Sigmoid colon (tissue), 6 donors: ENCODE measurements at regions not wholly inside any gene's neighbourhood (a gene's known extent, or its start where the extent isn't known, plus 50 kb on each side); places are given as distances from the start of the nearest gene placed in this dataset.
A peak's percentile ranks its signal among the peaks of the same experiment; 100 is the strongest.

ENCODE experiments used
- DNase-seq: peaks from one replicate; pipeline ENCODE4 v3.0.0-alpha.2; 2019
- H3K27ac ChIP-seq, 4 donors: fragments of 200-600 bp; sonication (generic); one replicate each; pipeline ENCODE4 v1.5.1; 2016 to 2019; ENCODE audit warnings: mild to moderate bottlenecking in 1 of 4
- H3K27me3 ChIP-seq, 3 donors: fragments of 200-600 bp; sonication (generic); one replicate each; pipeline ENCODE4 v1.5.1; 2019; ENCODE audit warnings: mild to moderate bottlenecking in 1 of 3
- H3K36me3 ChIP-seq, 4 donors: fragments of 200-600 bp; sonication (generic); one replicate each; pipeline ENCODE4 v1.5.1; 2016 to 2019
- H3K4me1 ChIP-seq, 4 donors: fragments of 200-600 bp; sonication (generic); one replicate each; pipeline ENCODE4 v1.5.1; 2017 to 2019
- H3K4me3 ChIP-seq, 4 donors: fragments of 200-600 bp; sonication (generic); one replicate each; pipeline ENCODE4 v1.5.1; 2017 to 2019; ENCODE audit warnings: mild to moderate bottlenecking in 2 of 4, moderate library complexity in 1 of 4
- H3K9me3 ChIP-seq, 4 donors: fragments of 200-600 bp in 3 of 4; sonication (generic) in 3 of 4; one replicate each; pipeline versions ENCODE4 v1.5.1 to v1.6.1; 2013 to 2019
- EP300 ChIP-seq, 4 donors: sonication (generic); formaldehyde crosslinking; IDR thresholded peaks; one replicate each; pipeline ENCODE4 v1.6.1; 2017; ENCODE audit warnings: antibody characterized with exemption in 4 of 4
- POLR2A ChIP-seq, 2 donors: fragments of 450-650 bp; IDR thresholded peaks; one replicate each; pipeline ENCODE4 v1.6.1; 2016; ENCODE audit warnings: antibody characterized with exemption in 2 of 2, mild to moderate bottlenecking in 2 of 2, moderate library complexity in 2 of 2
- POLR2AphosphoS5 ChIP-seq, 4 donors: sonication (generic); formaldehyde crosslinking; IDR thresholded peaks; one replicate each; pipeline ENCODE4 v1.6.1; 2017; ENCODE audit warnings: antibody characterized with exemption in 4 of 4
- WGBS, 2 donors: extraction: QIAGEN DNeasy Blood & Tissue Kit; methylation state at CpG; one replicate each; pipeline ENCODE4 v1.1.7; 2013; 5-methylcytosine and 5-hydroxymethylcytosine counted together
- intact Hi-C: fragments of 100-400 bp; cut with DNase I; formaldehyde crosslinking; loops from one replicate; pipeline ENCODE4 v1.15.1; 2023
- TF ChIP-seq, protein P1 (sequence below), 4 experiments: fragments of 450-650 bp in 3 of 4; fragments of 200-600 bp in 1 of 4; IDR thresholded peaks; one replicate each; pipeline ENCODE4 v1.5.1; 2016 to 2019; ENCODE audit warnings: antibody characterized with exemption in 4 of 4, mild to moderate bottlenecking in 3 of 4, moderate library complexity in 2 of 4
- donor health status: healthy with polysubstance abuse.
- donor health status: healthy.

DNA sequence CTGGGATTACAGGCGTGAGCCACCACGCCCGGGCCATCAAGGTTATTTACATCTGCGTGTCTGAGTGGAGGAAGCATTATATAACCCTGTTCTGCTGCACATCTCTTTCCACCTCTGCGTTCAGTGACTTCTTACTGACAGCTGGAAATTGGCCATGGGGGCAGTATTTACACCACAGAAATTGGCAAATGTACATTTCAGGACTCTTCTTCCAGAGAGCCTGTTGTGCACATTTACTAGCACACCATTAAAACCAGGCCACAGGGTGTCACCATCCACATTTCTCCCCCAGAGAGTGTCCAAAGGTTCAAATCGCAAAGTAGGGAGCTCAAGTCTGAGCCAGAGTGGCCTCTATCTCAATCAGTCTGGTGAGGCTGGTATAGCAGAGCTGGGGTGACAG lies 62.9 kb upstream of the SNX9 start:
- Histone ChIP-seq H3K27me3 (no peaks in the 10 kb centered on the region), H3K9me3 (no peaks in the 10 kb centered on the region), H3K4me3 (no peak overlapping the region), H3K27ac (peak overlapping the region in 2 of 4 donors; percentile 14 to 90), H3K4me1 (peaks cover 0 to 63% (median 47%) of the 10 kb centered on the region in 4 donors), H3K36me3 (no peaks in the 10 kb centered on the region)
- DNase-seq: no peak
- intact Hi-C loops: loop anchor here (10.0 kb wide), 1 partner anchor 435 kb away; the partner anchor contains the start of gene TMEM242
- TF ChIP-seq EP300 (IDR thresholded peaks at IDR 0.05) (no peak), POLR2A (IDR thresholded peaks at IDR 0.05) (no peak), POLR2AphosphoS5 (IDR thresholded peaks at IDR 0.05) (no peak)
- TF ChIP-seq, protein P1, sequence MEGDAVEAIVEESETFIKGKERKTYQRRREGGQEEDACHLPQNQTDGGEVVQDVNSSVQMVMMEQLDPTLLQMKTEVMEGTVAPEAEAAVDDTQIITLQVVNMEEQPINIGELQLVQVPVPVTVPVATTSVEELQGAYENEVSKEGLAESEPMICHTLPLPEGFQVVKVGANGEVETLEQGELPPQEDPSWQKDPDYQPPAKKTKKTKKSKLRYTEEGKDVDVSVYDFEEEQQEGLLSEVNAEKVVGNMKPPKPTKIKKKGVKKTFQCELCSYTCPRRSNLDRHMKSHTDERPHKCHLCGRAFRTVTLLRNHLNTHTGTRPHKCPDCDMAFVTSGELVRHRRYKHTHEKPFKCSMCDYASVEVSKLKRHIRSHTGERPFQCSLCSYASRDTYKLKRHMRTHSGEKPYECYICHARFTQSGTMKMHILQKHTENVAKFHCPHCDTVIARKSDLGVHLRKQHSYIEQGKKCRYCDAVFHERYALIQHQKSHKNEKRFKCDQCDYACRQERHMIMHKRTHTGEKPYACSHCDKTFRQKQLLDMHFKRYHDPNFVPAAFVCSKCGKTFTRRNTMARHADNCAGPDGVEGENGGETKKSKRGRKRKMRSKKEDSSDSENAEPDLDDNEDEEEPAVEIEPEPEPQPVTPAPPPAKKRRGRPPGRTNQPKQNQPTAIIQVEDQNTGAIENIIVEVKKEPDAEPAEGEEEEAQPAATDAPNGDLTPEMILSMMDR (IDR thresholded peaks at IDR 0.05): no peak
- WGBS, 2 donors: 64 to 88% methylated on average over 6 of the region's 6 CpGs

DNA sequence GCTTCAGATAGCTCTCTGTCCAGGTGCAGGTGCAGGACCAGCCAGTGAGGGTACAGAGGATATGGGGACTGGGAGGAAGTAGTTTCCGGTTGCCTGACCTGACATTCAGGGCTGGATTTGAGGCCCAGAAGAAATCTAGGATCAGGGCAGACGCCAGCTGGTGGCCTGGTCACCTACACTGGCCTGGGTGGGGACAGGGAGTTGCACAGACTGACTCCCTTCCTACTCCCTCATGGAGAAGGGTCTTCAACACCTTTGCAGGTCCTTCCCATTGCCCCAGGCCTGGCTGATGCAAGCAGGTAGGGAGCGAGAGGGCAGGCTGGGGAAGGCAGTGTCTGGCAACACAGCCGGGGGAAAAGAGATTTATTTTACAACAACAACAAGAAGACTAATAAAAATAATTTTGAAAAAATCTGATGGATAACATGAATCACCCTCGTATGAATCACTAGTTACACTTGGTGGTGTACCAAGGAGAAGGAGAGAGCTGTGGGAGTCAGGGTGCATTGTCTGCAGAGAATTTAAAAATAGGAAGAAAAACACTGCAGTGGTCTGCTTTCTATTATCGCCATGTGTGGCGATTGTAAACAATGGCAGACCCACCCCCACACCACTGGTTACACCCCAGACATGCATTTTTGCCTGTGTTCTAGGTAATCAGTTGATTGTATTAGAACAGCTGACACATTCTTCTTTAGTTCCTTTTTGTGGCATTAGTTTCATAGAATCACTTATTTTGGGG lies 62.3 kb upstream of the SNX9 start:
- no peak overlapping the region for H3K4me3 ChIP-seq
- no peaks in the 10 kb centered on the region for H3K27me3 ChIP-seq
- DNase-seq: no peak
- peak overlapping the region in 2 of 4 donors; percentile 14 to 90 for H3K27ac ChIP-seq
- no peaks in the 10 kb centered on the region for H3K9me3 ChIP-seq
- intact Hi-C loops: loop anchor here (10.0 kb wide), 1 partner anchor 436 kb away; the partner anchor contains the start of gene TMEM242
- TF ChIP-seq, protein P1 (IDR thresholded peaks at IDR 0.05): no peak
- TF ChIP-seq POLR2A (IDR thresholded peaks at IDR 0.05): no peak
- no peak for TF ChIP-seq POLR2AphosphoS5 (IDR thresholded peaks at IDR 0.05)
- no peak for TF ChIP-seq EP300 (IDR thresholded peaks at IDR 0.05)
- peaks cover 0 to 64% (median 49%) of the 10 kb centered on the region in 4 donors for H3K4me1 ChIP-seq
- 70 to 82% methylated on average over 7 of the region's 7 CpGs for WGBS, 2 donors
- no peaks in the 10 kb centered on the region for H3K36me3 ChIP-seq

DNA sequence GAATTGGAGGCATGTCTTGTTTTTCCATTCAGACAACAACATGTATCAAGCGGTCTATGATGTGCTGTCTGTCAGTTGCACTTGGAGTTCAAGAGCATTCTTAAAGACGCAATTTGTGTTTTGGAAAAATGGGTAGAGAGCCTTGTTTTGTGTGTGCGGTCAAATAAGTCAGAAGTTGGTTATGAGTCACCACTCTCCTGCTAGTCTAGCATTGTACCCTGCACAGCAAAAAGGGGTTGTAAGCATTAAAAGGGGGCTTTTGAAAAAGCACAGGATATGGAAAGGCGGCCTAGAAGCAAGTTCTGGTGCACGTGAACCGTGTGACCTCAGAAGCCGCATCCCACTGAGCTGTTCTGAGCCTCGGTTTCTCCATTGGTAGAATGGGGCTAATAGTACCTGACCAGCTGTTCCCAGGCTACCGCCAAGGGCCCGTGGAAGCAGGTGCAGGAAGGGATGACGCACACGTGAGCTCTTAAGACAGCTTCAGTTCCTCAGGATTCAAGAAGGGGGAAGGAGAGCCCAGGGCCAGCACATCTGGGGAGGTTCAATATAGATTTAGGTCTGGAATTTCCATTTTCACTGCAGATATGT lies 61.6 kb upstream of the SNX9 start:
- H3K9me3 ChIP-seq: no peaks in the 10 kb centered on the region
- no peaks in the 10 kb centered on the region for H3K36me3 ChIP-seq
- intact Hi-C loops: loop anchor here (10.0 kb wide), 1 partner anchor 437 kb away; the partner anchor contains the start of gene TMEM242
- 67 to 76% methylated on average over 12 of the region's 12 CpGs for WGBS, 2 donors
- no peaks in the 10 kb centered on the region for H3K27me3 ChIP-seq
- no peak for DNase-seq
- H3K4me3 ChIP-seq: no peak overlapping the region
- H3K4me1 ChIP-seq: peaks cover 0 to 62% (median 47%) of the 10 kb centered on the region in 4 donors
- H3K27ac ChIP-seq: peak overlapping the region in 1 of 4 donors; percentile 90
- TF ChIP-seq EP300 (IDR thresholded peaks at IDR 0.05) (no peak), POLR2A (IDR thresholded peaks at IDR 0.05) (no peak), POLR2AphosphoS5 (IDR thresholded peaks at IDR 0.05) (no peak)
- TF ChIP-seq, protein P1 (IDR thresholded peaks at IDR 0.05): no peak

DNA sequence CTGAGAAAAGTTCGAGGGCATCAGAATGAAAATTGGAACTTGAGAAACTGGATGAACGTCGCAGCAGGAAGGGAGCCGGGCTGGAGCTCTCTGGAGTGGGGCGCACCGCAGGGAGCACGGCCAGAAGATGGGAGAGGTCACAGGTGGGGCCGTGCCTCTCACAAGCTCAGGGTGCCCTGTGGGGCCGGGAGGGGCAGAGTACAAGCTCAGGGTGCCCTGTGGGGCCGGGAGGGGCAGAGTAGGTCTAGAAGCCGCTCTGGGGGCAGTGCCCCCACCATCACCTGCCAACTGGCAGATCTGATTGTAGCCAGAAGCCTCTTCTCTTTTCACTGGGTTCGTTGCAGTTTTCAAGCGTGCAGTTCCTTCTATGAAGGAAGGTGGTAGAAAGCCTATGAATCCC lies 61.1 kb upstream of the SNX9 start:
- Histone ChIP-seq H3K27me3 (no peaks in the 10 kb centered on the region), H3K4me3 (no peak overlapping the region), H3K9me3 (no peaks in the 10 kb centered on the region), H3K27ac (peak overlapping the region in 1 of 4 donors; percentile 90), H3K36me3 (no peaks in the 10 kb centered on the region), H3K4me1 (peaks cover 0 to 57% (median 43%) of the 10 kb centered on the region in 4 donors)
- WGBS, 2 donors: 84 to 85% methylated on average over 13 of the region's 13 CpGs
- no peak for DNase-seq
- no peak for TF ChIP-seq EP300 (IDR thresholded peaks at IDR 0.05)
- no peak for TF ChIP-seq POLR2A (IDR thresholded peaks at IDR 0.05)
- TF ChIP-seq, protein P1 (IDR thresholded peaks at IDR 0.05): no peak
- TF ChIP-seq POLR2AphosphoS5 (IDR thresholded peaks at IDR 0.05): no peak
- intact Hi-C loops: loop anchor here (10.0 kb wide), 1 partner anchor 437 kb away; the partner anchor contains the start of gene TMEM242
